ENCODE measurements at regions not wholly inside any gene's neighbourhood (a gene's known extent, or its start where the extent isn't known, plus 50 kb on each side); places are given as distances from the start of the nearest gene placed in this dataset.
A peak's percentile ranks its signal among the peaks of the same experiment; 100 is the strongest.

GRCh38 chrX:17206584-17206983 is 168.4 kb upstream of the NHS start:
- no peak for DNase-seq (ENCODE audit: low read depth)

GRCh38 chrX:17214962-17215361 is 160.0 kb upstream of the NHS start:
- no peak for DNase-seq (ENCODE audit: low read depth)

- no peak for DNase-seq (ENCODE audit: low read depth)
Observed at GRCh38 chrX:17226736-17227135, 148.3 kb upstream of the NHS start.

GRCh38 chrX:17237146-17237545 is 137.9 kb upstream of the NHS start:
- no peak for DNase-seq (ENCODE audit: low read depth)

- peak; percentile 28 for DNase-seq (ENCODE audit: low read depth)
Observed at GRCh38 chrX:17242470-17242869, 132.5 kb upstream of the NHS start.

- DNase-seq (ENCODE audit: low read depth) = no peak
Observed at GRCh38 chrX:17247144-17247543, 127.9 kb upstream of the NHS start.

GRCh38 chrX:17262123-17262522 is 112.9 kb upstream of the NHS start:
- no peak for DNase-seq (ENCODE audit: low read depth)

GRCh38 chrX:17266136-17266535 is 108.9 kb upstream of the NHS start:
- DNase-seq (ENCODE audit: low read depth) = no peak

- no peak for DNase-seq (ENCODE audit: low read depth)
Observed at GRCh38 chrX:17278961-17279360, 96.0 kb upstream of the NHS start.

GRCh38 chrX:17285983-17286382 is 89.0 kb upstream of the NHS start:
- no peak for DNase-seq (ENCODE audit: low read depth)

- no peak for DNase-seq (ENCODE audit: low read depth)
Observed at GRCh38 chrX:17291171-17291900, 83.7 kb upstream of the NHS start.

GRCh38 chrX:17292111-17292527 is 82.9 kb upstream of the NHS start:
- DNase-seq (ENCODE audit: low read depth) = no peak

GRCh38 chrX:17294561-17294960 is 80.4 kb upstream of the NHS start:
- DNase-seq (ENCODE audit: low read depth) = no peak

- DNase-seq (ENCODE audit: low read depth) = no peak
Observed at GRCh38 chrX:17295791-17296190, 79.2 kb upstream of the NHS start.

- no peak for DNase-seq (ENCODE audit: low read depth)
Observed at GRCh38 chrX:17298564-17298963, 76.4 kb upstream of the NHS start.

GRCh38 chrX:17299206-17299605 is 75.8 kb upstream of the NHS start:
- no peak for DNase-seq (ENCODE audit: low read depth)

GRCh38 chrX:17323397-17323796 is 51.6 kb upstream of the NHS start:
- no peak for DNase-seq (ENCODE audit: low read depth)
